ENCODE measurements at regions not wholly inside any gene's neighbourhood (a gene's known extent, or its start where the extent isn't known, plus 50 kb on each side); places are given as distances from the start of the nearest gene placed in this dataset.

GRCh38 chr16:80198311-80199299 lies 342.2 kb upstream of the DYNLRB2 start:
- no peak overlapping the region for H3K4me3 ChIP-seq (ENCODE audit: insufficient read depth, low read length, poor library complexity, severe bottlenecking)
- no peaks in the 10 kb centered on the region for H3K36me3 ChIP-seq (ENCODE audit: low read length)
- no peak overlapping the region for H3K4me2 ChIP-seq (ENCODE audit: low read depth, low read length, poor library complexity, severe bottlenecking)
- TF ChIP-seq CTCF (IDR thresholded peaks at IDR 0.05; ENCODE audit: insufficient read depth, low read length, poor library complexity, severe bottlenecking): no peak
- no peak for TF ChIP-seq EZH2phosphoT487 (conservative IDR thresholded peaks at IDR 0.05; ENCODE audit: low read length)
- no peaks in the 10 kb centered on the region for H3F3A ChIP-seq (ENCODE audit: insufficient read depth)
- no peak overlapping the region for H2AFZ ChIP-seq (ENCODE audit: low read depth, low read length, severe bottlenecking)
- no peak overlapping the region for H3K9ac ChIP-seq (ENCODE audit: low read length)
- H3K9me2 ChIP-seq (replicated peaks; ENCODE audit: insufficient read depth, low read length): no peaks in the 10 kb centered on the region
- no peaks in the 10 kb centered on the region for H4K20me1 ChIP-seq (ENCODE audit: low read depth, low read length)
- H3K79me2 ChIP-seq (ENCODE audit: insufficient read depth, low read length): no peaks in the 10 kb centered on the region
- no peaks in the 10 kb centered on the region for H3K27me3 ChIP-seq (ENCODE audit: low read length)
- H3K27ac ChIP-seq (ENCODE audit: low read depth, low read length): no peak overlapping the region
- H3K9me3 ChIP-seq (ENCODE audit: insufficient read depth, low read length): no peaks in the 10 kb centered on the region

GRCh38 chr16:80197741-80198201 lies 343.0 kb upstream of the DYNLRB2 start:
- no peaks in the 10 kb centered on the region for H3K9me3 ChIP-seq (ENCODE audit: insufficient read depth, low read length)
- H3K27ac ChIP-seq (ENCODE audit: low read depth, low read length): no peak overlapping the region
- H3K4me3 ChIP-seq (ENCODE audit: insufficient read depth, low read length, poor library complexity, severe bottlenecking): no peak overlapping the region
- H3K79me2 ChIP-seq (ENCODE audit: insufficient read depth, low read length): no peaks in the 10 kb centered on the region
- no peaks in the 10 kb centered on the region for H4K20me1 ChIP-seq (ENCODE audit: low read depth, low read length)
- H3K4me2 ChIP-seq (ENCODE audit: low read depth, low read length, poor library complexity, severe bottlenecking): no peak overlapping the region
- H3K9ac ChIP-seq (ENCODE audit: low read length): no peak overlapping the region
- H3K9me2 ChIP-seq (replicated peaks; ENCODE audit: insufficient read depth, low read length): no peaks in the 10 kb centered on the region
- H3F3A ChIP-seq (ENCODE audit: insufficient read depth): no peaks in the 10 kb centered on the region
- H3K36me3 ChIP-seq (ENCODE audit: low read length): no peaks in the 10 kb centered on the region
- no peak overlapping the region for H2AFZ ChIP-seq (ENCODE audit: low read depth, low read length, severe bottlenecking)
- H3K27me3 ChIP-seq (ENCODE audit: low read length): no peaks in the 10 kb centered on the region
- TF ChIP-seq EZH2phosphoT487 (conservative IDR thresholded peaks at IDR 0.05; ENCODE audit: low read length) (no peak), CTCF (IDR thresholded peaks at IDR 0.05; ENCODE audit: insufficient read depth, low read length, poor library complexity, severe bottlenecking) (no peak)

GRCh38 chr16:80191928-80192327 lies 348.9 kb upstream of the DYNLRB2 start:
- TF ChIP-seq EZH2phosphoT487 (conservative IDR thresholded peaks at IDR 0.05; ENCODE audit: low read length): no peak
- no peak for TF ChIP-seq CTCF (IDR thresholded peaks at IDR 0.05; ENCODE audit: insufficient read depth, low read length, poor library complexity, severe bottlenecking)
- H2AFZ ChIP-seq (ENCODE audit: low read depth, low read length, severe bottlenecking): no peak overlapping the region
- no peaks in the 10 kb centered on the region for H4K20me1 ChIP-seq (ENCODE audit: low read depth, low read length)

More at GRCh38 chr16:80191928-80192327, 348.9 kb upstream of the DYNLRB2 start:
- Histone ChIP-seq H3K27me3 (ENCODE audit: low read length) (no peaks in the 10 kb centered on the region), H3K36me3 (ENCODE audit: low read length) (no peaks in the 10 kb centered on the region), H3F3A (ENCODE audit: insufficient read depth) (no peaks in the 10 kb centered on the region), H3K4me3 (ENCODE audit: insufficient read depth, low read length, poor library complexity, severe bottlenecking) (no peak overlapping the region), H3K9ac (ENCODE audit: low read length) (no peak overlapping the region), H3K27ac (ENCODE audit: low read depth, low read length) (no peak overlapping the region), H3K9me2 (replicated peaks; ENCODE audit: insufficient read depth, low read length) (no peaks in the 10 kb centered on the region), H3K4me2 (ENCODE audit: low read depth, low read length, poor library complexity, severe bottlenecking) (no peak overlapping the region), H3K79me2 (ENCODE audit: insufficient read depth, low read length) (no peaks in the 10 kb centered on the region), H3K9me3 (ENCODE audit: insufficient read depth, low read length) (no peaks in the 10 kb centered on the region)

Data from SU-DHL-6 (cell line).